ENCODE measurements at regions not wholly inside any gene's neighbourhood (a gene's known extent, or its start where the extent isn't known, plus 50 kb on each side); places are given as distances from the start of the nearest gene placed in this dataset.
"Not testable (repeated sequence)": the region's sequence is repeated elsewhere in the genome, so short reads cannot be mapped to it uniquely, and the experiment has no call there.

- H3K27me3 ChIP-seq (ENCODE audit: low read depth, low read length); H3K4me2 ChIP-seq (ENCODE audit: low read length); H2AFZ ChIP-seq (ENCODE audit: low read depth, low read length); H4K20me1 ChIP-seq (ENCODE audit: insufficient read depth, low read length); H3K36me3 ChIP-seq (replicated peaks; ENCODE audit: low read depth, low read length); H3K4me1 ChIP-seq (ENCODE audit: low read length); H3K9me3 ChIP-seq (ENCODE audit: insufficient read depth, low read length); H3K9ac ChIP-seq (ENCODE audit: low read length); H3K79me2 ChIP-seq (ENCODE audit: low read length); H3K4me3 ChIP-seq (ENCODE audit: low read length); H3K27ac ChIP-seq (ENCODE audit: low read length): not testable (repeated sequence)
These were observed 64.4 kb downstream of the KLRB1 start for GRCh38 chr12:9543341-9543740.

- not testable (repeated sequence) for H3K27ac ChIP-seq (ENCODE audit: low read length)
These were observed 64.9 kb downstream of the KLRB1 start for GRCh38 chr12:9542827-9543226.

GRCh38 chr12:9515925-9516324, 91.8 kb downstream of the KLRB1 start:
- not testable (repeated sequence) for H3K9ac ChIP-seq (ENCODE audit: low read length); H3K79me2 ChIP-seq (ENCODE audit: low read length); H3K36me3 ChIP-seq (replicated peaks; ENCODE audit: low read depth, low read length); H3K27me3 ChIP-seq (ENCODE audit: low read depth, low read length); H2AFZ ChIP-seq (ENCODE audit: low read depth, low read length); H3K9me3 ChIP-seq (ENCODE audit: insufficient read depth, low read length); H3K27ac ChIP-seq (ENCODE audit: low read length); H3K4me1 ChIP-seq (ENCODE audit: low read length); H4K20me1 ChIP-seq (ENCODE audit: insufficient read depth, low read length)
- Histone ChIP-seq H3K4me2 (ENCODE audit: low read length) (peak overlapping the region; percentile 30), H3K4me3 (ENCODE audit: low read length) (0 out of 2 replicates have a peak overlapping the region, but pooled peaks have one; percentile 35)

More at GRCh38 chr12:9542827-9543226, 64.9 kb downstream of the KLRB1 start:
- H3K4me2 ChIP-seq (ENCODE audit: low read length); H3K79me2 ChIP-seq (ENCODE audit: low read length); H3K9ac ChIP-seq (ENCODE audit: low read length); H3K4me1 ChIP-seq (ENCODE audit: low read length); H3K9me3 ChIP-seq (ENCODE audit: insufficient read depth, low read length); H4K20me1 ChIP-seq (ENCODE audit: insufficient read depth, low read length); H3K27me3 ChIP-seq (ENCODE audit: low read depth, low read length); H3K36me3 ChIP-seq (replicated peaks; ENCODE audit: low read depth, low read length); H2AFZ ChIP-seq (ENCODE audit: low read depth, low read length); H3K4me3 ChIP-seq (ENCODE audit: low read length): not testable (repeated sequence)

- TF ChIP-seq CTCF (IDR thresholded peaks at IDR 0.05; ENCODE audit: low read depth, low read length): peak; percentile 23
- not testable (repeated sequence) for H3K27ac ChIP-seq (ENCODE audit: low read length); H3K36me3 ChIP-seq (replicated peaks; ENCODE audit: low read depth, low read length); H2AFZ ChIP-seq (ENCODE audit: low read depth, low read length); H3K4me2 ChIP-seq (ENCODE audit: low read length); H3K9me3 ChIP-seq (ENCODE audit: insufficient read depth, low read length); H3K4me3 ChIP-seq (ENCODE audit: low read length); H3K79me2 ChIP-seq (ENCODE audit: low read length); H3K9ac ChIP-seq (ENCODE audit: low read length); H4K20me1 ChIP-seq (ENCODE audit: insufficient read depth, low read length); H3K27me3 ChIP-seq (ENCODE audit: low read depth, low read length)
- H3K4me1 ChIP-seq (ENCODE audit: low read length): peaks cover 15% of the 10 kb centered on the region; the same call in 1 of the 2 replicates
These were observed 95.0 kb downstream of the KLRB1 start for GRCh38 chr12:9512695-9513094.

- H3K9ac ChIP-seq (ENCODE audit: low read length); H3K27me3 ChIP-seq (ENCODE audit: low read depth, low read length); H3K79me2 ChIP-seq (ENCODE audit: low read length); H3K27ac ChIP-seq (ENCODE audit: low read length); H3K4me2 ChIP-seq (ENCODE audit: low read length); H4K20me1 ChIP-seq (ENCODE audit: insufficient read depth, low read length); H3K4me3 ChIP-seq (ENCODE audit: low read length); H2AFZ ChIP-seq (ENCODE audit: low read depth, low read length); H3K36me3 ChIP-seq (replicated peaks; ENCODE audit: low read depth, low read length); H3K9me3 ChIP-seq (ENCODE audit: insufficient read depth, low read length): not testable (repeated sequence)
- peaks cover 15% of the 10 kb centered on the region; the same call in 1 of the 2 replicates for H3K4me1 ChIP-seq (ENCODE audit: low read length)
These were observed 97.2 kb downstream of the KLRB1 start for GRCh38 chr12:9510392-9511011.

GRCh38 chr12:9509464-9510161, 98.1 kb downstream of the KLRB1 start:
- Histone ChIP-seq H3K27ac (ENCODE audit: low read length) (no peak overlapping the region), H2AFZ (ENCODE audit: low read depth, low read length) (no peak overlapping the region), H4K20me1 (ENCODE audit: insufficient read depth, low read length) (no peaks in the 10 kb centered on the region), H3K4me3 (ENCODE audit: low read length) (no peak overlapping the region), H3K4me2 (ENCODE audit: low read length) (no peak overlapping the region), H3K4me1 (ENCODE audit: low read length) (peaks cover 10% of the 10 kb centered on the region; the same call in 1 of the 2 replicates), H3K79me2 (ENCODE audit: low read length) (no peaks in the 10 kb centered on the region), H3K9me3 (ENCODE audit: insufficient read depth, low read length) (no peaks in the 10 kb centered on the region), H3K9ac (ENCODE audit: low read length) (no peak overlapping the region), H3K36me3 (replicated peaks; ENCODE audit: low read depth, low read length) (no peaks in the 10 kb centered on the region), H3K27me3 (ENCODE audit: low read depth, low read length) (no peaks in the 10 kb centered on the region)
- TF ChIP-seq CTCF (IDR thresholded peaks at IDR 0.05; ENCODE audit: low read depth, low read length): no peak
- TF ChIP-seq EZH2phosphoT487 (IDR thresholded peaks at IDR 0.05; ENCODE audit: low read depth): no peak
